K562 (cell line): ENCODE measurements at regions not wholly inside any gene's neighbourhood (a gene's known extent, or its start where the extent isn't known, plus 50 kb on each side); places are given as distances from the start of the nearest gene placed in this dataset.
A peak's percentile ranks its signal among the peaks of the same experiment; 100 is the strongest.

Source experiments
- ATAC-seq: fragments of 200-7000 bp; cut with Tn5 transposase; 3 replicates; pipeline ENCODE4 v1.9.1; 2020; ENCODE audit warnings: moderate library complexity
- BruUV-seq: library from RNA; stranded (reverse); fragments of 400-500 nt; replicated peaks from 2 replicates; lab custom pipeline; 2021; lab: Mats Ljungman, UMichigan
- CTCF ChIA-PET: fragments of 300-600 bp; formaldehyde crosslinking; extraction: SDS; loops from one replicate; lab custom pipeline; 2021; ENCODE audit warnings: low intra/inter-chr PET ratio; lab: Yijun Ruan, JAX
- POLR2A ChIA-PET: fragments of 300-600, 350-650 bp; sonication (Branson Sonifier 250); formaldehyde crosslinking; extraction: SDS; loops from one replicate; lab custom pipeline; 2021; ENCODE audit warnings: antibody characterized with exemption, inconsistent platforms; lab: Yijun Ruan, JAX
- DNase-seq, 4 experiments: peaks; one replicate each; pipeline versions ENCODE4 v3.0.0 to v3.0.0-alpha.2; 2011 to 2018; ENCODE audit warnings: low spot score in 3 of 4, mixed read lengths in 3 of 4; ENCODE audit errors: extremely low read depth in 1 of 4
- FAIRE-seq: peaks from 2 replicates; lab custom pipeline; 2011; peaks lifted over from hg19 to GRCh38; lab: Jason Lieb, UNC
- H2AFZ ChIP-seq: 2 replicates; pipeline ENCODE4 v1.6.0; 2011; ENCODE audit warnings: low read depth, low read length, control low read depth, inconsistent platforms
- H3K27ac ChIP-seq: fragments of 200-600 bp; 3 replicates; pipeline ENCODE4 v1.8.0; 2011; ENCODE audit warnings: low read depth, mild to moderate bottlenecking, control low read depth, inconsistent platforms, low read length, moderate library complexity, mixed read lengths; ENCODE audit errors: extremely low read depth
- H3K27me3 ChIP-seq, 2 experiments: fragments of 300-600 bp in 1 of 2; 2 replicates in 1 of 2; 3 replicates in 1 of 2; pipeline versions ENCODE4 v1.6.0 to v1.8.0; 2011; ENCODE audit warnings: inconsistent platforms in 2 of 2, low read length in 2 of 2, mild to moderate bottlenecking in 1 of 2, mixed read lengths in 1 of 2, moderate library complexity in 1 of 2; ENCODE audit not compliant: control insufficient read depth in 2 of 2, insufficient read depth in 2 of 2
- H3K36me3 ChIP-seq: fragments of 300-600 bp; 3 replicates; pipeline ENCODE4 v1.8.0; 2011; ENCODE audit warnings: mild to moderate bottlenecking, low read length, inconsistent platforms; ENCODE audit not compliant: control insufficient read depth, insufficient read depth
- H3K4me1 ChIP-seq, 2 experiments: fragments of 200-600 bp in 1 of 2; replicated peaks in 1 of 2; 2 replicates in 1 of 2; 3 replicates in 1 of 2; pipeline versions ENCODE4 v1.5.1 to v1.8.0; 2011; ENCODE audit warnings: inconsistent platforms in 2 of 2, low read length in 2 of 2, mild to moderate bottlenecking in 1 of 2, mixed read lengths in 1 of 2, moderate library complexity in 1 of 2; ENCODE audit not compliant: control insufficient read depth in 2 of 2, insufficient read depth in 2 of 2
- H3K4me2 ChIP-seq: 2 replicates; pipeline ENCODE4 v1.6.1; 2011; ENCODE audit warnings: low read length, control low read depth, inconsistent platforms, mixed read lengths; ENCODE audit not compliant: insufficient read depth
- H3K4me3 ChIP-seq: fragments of 200-600 bp; sonication (generic), shearing (Covaris generic); 2 replicates; pipeline ENCODE4 v1.5.1; 2016; ENCODE audit warnings: control low read depth, inconsistent platforms
- H3K79me2 ChIP-seq: fragments of 200-600 bp; 3 replicates; pipeline ENCODE4 v1.8.0; 2011; ENCODE audit warnings: low read length, inconsistent platforms; ENCODE audit not compliant: control insufficient read depth, insufficient read depth
- H3K9ac ChIP-seq, 2 experiments: 2 replicates each; pipeline versions ENCODE4 v1.6.0 to v1.6.1; 2011; ENCODE audit warnings: low read depth in 2 of 2, low read length in 2 of 2, control low read depth in 1 of 2, inconsistent platforms in 1 of 2, mild to moderate bottlenecking in 1 of 2, mixed read lengths in 1 of 2; ENCODE audit not compliant: insufficient read depth in 1 of 2
- H3K9me1 ChIP-seq: one replicate; pipeline ENCODE4 v1.6.0; 2011; ENCODE audit warnings: inconsistent platforms, mild to moderate bottlenecking, low read length, moderate library complexity; ENCODE audit not compliant: control insufficient read depth, insufficient read depth
- H3K9me3 ChIP-seq: replicated peaks from 2 replicates; pipeline ENCODE4 v1.5.1; 2011; ENCODE audit warnings: low read depth, low read length, inconsistent platforms; ENCODE audit not compliant: control insufficient read depth, insufficient read depth
- H4K20me1 ChIP-seq: replicated peaks from 2 replicates; pipeline ENCODE4 v1.6.1; 2011; ENCODE audit warnings: low read length, inconsistent platforms, mixed read lengths; ENCODE audit not compliant: control insufficient read depth, insufficient read depth
- ATF7 ChIP-seq: fragments of 450-650 bp; IDR thresholded peaks from 2 replicates; pipeline ENCODE4 v1.7.1; 2014; ENCODE audit warnings: mild to moderate bottlenecking, moderate library complexity
- DNMT1 ChIP-seq: fragments of 450-650 bp; IDR thresholded peaks from 2 replicates; pipeline ENCODE4 v1.6.1; 2016; ENCODE audit warnings: antibody characterized with exemption, mild to moderate bottlenecking
- GATA2 ChIP-seq: sonication (generic); formaldehyde crosslinking; IDR thresholded peaks from 2 replicates; pipeline ENCODE4 v1.4.0; 2020; ENCODE audit warnings: mild to moderate bottlenecking, missing genetic modification reagents
- PURB ChIP-seq: sonication (generic); formaldehyde crosslinking; IDR thresholded peaks from 2 replicates; pipeline ENCODE4 v1.9.0; 2021; ENCODE audit warnings: low read depth, mild to moderate bottlenecking, missing genetic modification reagents
- SMAD1 ChIP-seq: fragments of 150-350 bp; IDR thresholded peaks from 2 replicates; pipeline ENCODE4 v1.6.1; 2014; ENCODE audit warnings: low read length, low read depth; ENCODE audit not compliant: partially characterized antibody
- TOE1 ChIP-seq, 2 experiments: fragments of 450-650 bp in 1 of 2; sonication (generic) in 1 of 2; formaldehyde crosslinking in 1 of 2; IDR thresholded peaks; 2 replicates each; pipeline versions ENCODE4 v1.7.1 to v1.8.0; 2016 to 2022; ENCODE audit warnings: borderline replicate concordance in 2 of 2, mild to moderate bottlenecking in 2 of 2, antibody characterized with exemption in 1 of 2, inconsistent platforms in 1 of 2, low read depth in 1 of 2, missing genetic modification reagents in 1 of 2, moderate library complexity in 1 of 2
- ZNF707 ChIP-seq: fragments of 250-450 bp; sonication (Bioruptor Pico); conservative IDR thresholded peaks from 2 replicates; pipeline ENCODE4 v1.8.0; 2022; ENCODE audit warnings: inconsistent platforms, mild to moderate bottlenecking, moderate library complexity
- ZNF717 ChIP-seq: fragments of 250-450 bp; sonication (Bioruptor Pico); IDR thresholded peaks from 2 replicates; pipeline ENCODE4 v1.5.0; 2021
- whole genome bisulfite sequencing: fragments of 100-300 bp; shearing (Covaris generic); methylation state at CpG from one replicate; pipeline ENCODE4 v1.1.6; 2016; ENCODE audit warnings: low coverage, mixed read lengths; ENCODE audit not compliant: insufficient coverage; ENCODE audit errors: missing lambda C conversion rate; 5-methylcytosine and 5-hydroxymethylcytosine counted together
- in situ Hi-C: fragments of 300-500 bp; cut with MboI; formaldehyde crosslinking; loops from 4 replicates; pipeline ENCODE4 v1.15.0; 2018; ENCODE audit warnings: inconsistent platforms, mixed read lengths
- intact Hi-C: fragments of 100-400 bp; cut with micrococcal nuclease; formaldehyde crosslinking; loops from 2 replicates; pipeline ENCODE4 v1.14.2; 2022
- TF ChIP-seq, protein P1 (sequence below): IDR thresholded peaks from 2 replicates; pipeline ENCODE4 v1.6.1; 2012; ENCODE audit warnings: low read depth, low read length, improper control_type of control experiment, borderline replicate concordance
- TF ChIP-seq, protein P2 (sequence below): sonication (generic); formaldehyde crosslinking; IDR thresholded peaks from 2 replicates; pipeline ENCODE4 v1.8.1; 2023; ENCODE audit warnings: mild to moderate bottlenecking, missing genetic modification reagents

DNA sequence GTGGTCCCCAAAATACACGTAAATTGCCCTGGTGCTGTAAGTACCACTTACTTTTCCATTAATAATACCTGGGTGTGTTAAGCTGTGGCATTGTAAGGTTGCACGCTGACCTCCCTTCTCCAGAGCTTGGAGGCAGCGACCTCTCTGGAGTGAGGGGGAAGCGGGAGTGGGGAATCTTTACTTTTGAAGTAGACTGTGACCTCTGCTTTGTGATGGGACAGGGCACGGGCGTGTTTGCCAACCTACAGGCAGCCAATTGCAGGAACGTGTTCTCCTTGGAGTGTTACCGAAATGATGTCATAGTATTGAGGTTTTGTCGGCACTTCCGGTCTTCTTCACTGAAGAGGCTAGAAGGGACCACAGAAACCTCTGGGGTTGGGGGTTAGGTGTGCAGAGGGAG, 227.3 kb upstream of the C2CD4B start:
- TF ChIP-seq ATF7 (peak; percentile 14; the same call in 1 of the 2 replicates), ZNF717 (CRISPR knock-in tag) (no peak)
- DNase-seq, result peak in 1 of 4 experiments; percentile 4

DNA sequence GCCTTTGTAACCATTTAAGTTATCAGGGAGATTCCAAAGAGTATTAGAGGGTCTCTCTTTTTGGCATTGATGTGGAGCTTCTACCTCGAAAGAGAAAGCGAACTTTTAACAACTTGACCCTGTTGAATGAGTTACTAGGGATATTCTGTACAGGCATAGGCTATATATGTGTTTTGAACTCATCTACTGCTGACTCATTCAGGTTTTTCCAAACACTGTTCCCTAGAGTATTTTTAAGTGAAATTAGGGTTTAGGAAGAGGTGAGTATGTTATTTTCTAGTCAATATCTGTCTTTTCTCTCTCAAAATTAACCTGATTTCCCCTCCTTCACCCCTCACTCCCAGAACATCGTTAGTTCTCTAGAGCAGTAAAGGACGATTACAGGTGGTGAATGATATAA, 228.1 kb upstream of the C2CD4B start:
- no peak overlapping the region for H3K4me2 ChIP-seq
- peaks cover 16 to 17% of the 10 kb centered on the region in 2 experiments for H3K27me3 ChIP-seq
- BruUV-seq, result no TSS peak
- H3K4me1 ChIP-seq, result peaks cover 4 to 25% of the 10 kb centered on the region in 2 experiments; a peak in 4 of 5 replicates
- POLR2A ChIA-PET, result interaction anchor here (1.2 kb wide), 1 partner anchor 8 kb away, joined by 3 read pairs; no protein-coding TSS in a partner anchor
- no peaks in the 10 kb centered on the region for H3K9me1 ChIP-seq
- no peak overlapping the region for H3K9ac ChIP-seq
- no peaks in the 10 kb centered on the region for H3K9me3 ChIP-seq
- CTCF ChIA-PET, result no interaction called here
- FAIRE-seq (no peak), ATAC-seq (no peak), DNase-seq (no peak)
- no peak overlapping the region for H2AFZ ChIP-seq
- H3K79me2 ChIP-seq, result peaks cover 7% of the 10 kb centered on the region; the same call in 1 of the 3 replicates
- in situ Hi-C loops (no loop called here), intact Hi-C loops (no loop called here)
- WGBS, result 0% methylated on average over 4 of the region's 4 CpGs
- no peaks in the 10 kb centered on the region for H3K36me3 ChIP-seq
- no peak overlapping the region for H3K4me3 ChIP-seq
- no peaks in the 10 kb centered on the region for H4K20me1 ChIP-seq
- H3K27ac ChIP-seq, result no peak overlapping the region
- TF ChIP-seq PURB (CRISPR knock-in tag) (no peak), DNMT1 (no peak), ZNF707 (CRISPR knock-in tag) (no peak), TOE1 (IDR thresholded peaks at IDR 0.05; ENCODE audit: borderline replicate concordance) (no peak), TOE1 (CRISPR knock-in tag; IDR thresholded peaks at IDR 0.05; ENCODE audit: borderline replicate concordance, low read depth) (no peak), SMAD1 (no peak), GATA2 (CRISPR knock-in tag) (no peak)
- TF ChIP-seq, protein P1, sequence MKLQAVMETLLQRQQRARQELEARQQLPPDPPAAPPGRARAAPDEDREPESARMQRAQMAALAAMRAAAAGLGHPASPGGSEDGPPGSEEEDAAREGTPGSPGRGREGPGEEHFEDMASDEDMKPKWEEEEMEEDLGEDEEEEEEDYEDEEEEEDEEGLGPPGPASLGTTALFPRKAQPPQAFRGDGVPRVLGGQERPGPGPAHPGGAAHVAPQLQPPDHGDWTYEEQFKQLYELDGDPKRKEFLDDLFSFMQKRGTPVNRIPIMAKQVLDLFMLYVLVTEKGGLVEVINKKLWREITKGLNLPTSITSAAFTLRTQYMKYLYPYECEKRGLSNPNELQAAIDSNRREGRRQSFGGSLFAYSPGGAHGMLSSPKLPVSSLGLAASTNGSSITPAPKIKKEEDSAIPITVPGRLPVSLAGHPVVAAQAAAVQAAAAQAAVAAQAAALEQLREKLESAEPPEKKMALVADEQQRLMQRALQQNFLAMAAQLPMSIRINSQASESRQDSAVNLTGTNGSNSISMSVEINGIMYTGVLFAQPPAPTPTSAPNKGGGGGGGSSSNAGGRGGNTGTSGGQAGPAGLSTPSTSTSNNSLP, result no peak
- TF ChIP-seq, protein P2, sequence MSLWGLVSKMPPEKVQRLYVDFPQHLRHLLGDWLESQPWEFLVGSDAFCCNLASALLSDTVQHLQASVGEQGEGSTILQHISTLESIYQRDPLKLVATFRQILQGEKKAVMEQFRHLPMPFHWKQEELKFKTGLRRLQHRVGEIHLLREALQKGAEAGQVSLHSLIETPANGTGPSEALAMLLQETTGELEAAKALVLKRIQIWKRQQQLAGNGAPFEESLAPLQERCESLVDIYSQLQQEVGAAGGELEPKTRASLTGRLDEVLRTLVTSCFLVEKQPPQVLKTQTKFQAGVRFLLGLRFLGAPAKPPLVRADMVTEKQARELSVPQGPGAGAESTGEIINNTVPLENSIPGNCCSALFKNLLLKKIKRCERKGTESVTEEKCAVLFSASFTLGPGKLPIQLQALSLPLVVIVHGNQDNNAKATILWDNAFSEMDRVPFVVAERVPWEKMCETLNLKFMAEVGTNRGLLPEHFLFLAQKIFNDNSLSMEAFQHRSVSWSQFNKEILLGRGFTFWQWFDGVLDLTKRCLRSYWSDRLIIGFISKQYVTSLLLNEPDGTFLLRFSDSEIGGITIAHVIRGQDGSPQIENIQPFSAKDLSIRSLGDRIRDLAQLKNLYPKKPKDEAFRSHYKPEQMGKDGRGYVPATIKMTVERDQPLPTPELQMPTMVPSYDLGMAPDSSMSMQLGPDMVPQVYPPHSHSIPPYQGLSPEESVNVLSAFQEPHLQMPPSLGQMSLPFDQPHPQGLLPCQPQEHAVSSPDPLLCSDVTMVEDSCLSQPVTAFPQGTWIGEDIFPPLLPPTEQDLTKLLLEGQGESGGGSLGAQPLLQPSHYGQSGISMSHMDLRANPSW (CRISPR knock-in tag), result no peak

More for the DNA sequence above, 227.3 kb upstream of the C2CD4B start:
- Histone ChIP-seq H3K4me2 (peak overlapping the region; percentile 93; the same call in 1 of the 2 replicates), H3K9me1 (no peaks in the 10 kb centered on the region), H4K20me1 (no peaks in the 10 kb centered on the region), H3K4me1 (peaks cover 4 to 25% of the 10 kb centered on the region in 2 experiments; a peak in 4 of 5 replicates), H3K9ac (no peak overlapping the region), H3K79me2 (peaks cover 7% of the 10 kb centered on the region; the same call in 1 of the 3 replicates), H3K27me3 (peaks cover 16 to 17% of the 10 kb centered on the region in 2 experiments), H3K36me3 (no peaks in the 10 kb centered on the region), H3K27ac (no peak overlapping the region), H2AFZ (peak overlapping the region; percentile 91; the same call in 1 of the 2 replicates), H3K4me3 (no peak overlapping the region), H3K9me3 (no peaks in the 10 kb centered on the region)
- ChIA-PET POLR2A (interaction anchor here (0.7 kb wide), 1 partner anchor 36 kb away, joined by 4 read pairs; no protein-coding TSS in a partner anchor), CTCF (no interaction called here)
- 18% methylated on average over 10 of the region's 10 CpGs for WGBS
- intact Hi-C loops, result no loop called here
- in situ Hi-C loops, result no loop called here
- FAIRE-seq (no peak), ATAC-seq (no peak)
- BruUV-seq, result no TSS peak
